K562 (cell line): ENCODE measurements at regions not wholly inside any gene's neighbourhood (a gene's known extent, or its start where the extent isn't known, plus 50 kb on each side); places are given as distances from the start of the nearest gene placed in this dataset.

ENCODE experiments used
- ATAC-seq: fragments of 200-7000 bp; cut with Tn5 transposase; 3 replicates; pipeline ENCODE4 v1.9.1; 2020; ENCODE audit warnings: moderate library complexity
- BruUV-seq: library from RNA; stranded (reverse); fragments of 400-500 nt; replicated peaks from 2 replicates; lab custom pipeline; 2021; lab: Mats Ljungman, UMichigan
- CTCF ChIA-PET: fragments of 300-600 bp; formaldehyde crosslinking; extraction: SDS; loops from one replicate; lab custom pipeline; 2021; ENCODE audit warnings: low intra/inter-chr PET ratio; lab: Yijun Ruan, JAX
- POLR2A ChIA-PET: fragments of 300-600, 350-650 bp; sonication (Branson Sonifier 250); formaldehyde crosslinking; extraction: SDS; loops from one replicate; lab custom pipeline; 2021; ENCODE audit warnings: antibody characterized with exemption, inconsistent platforms; lab: Yijun Ruan, JAX
- DNase-seq, 4 experiments: peaks; one replicate each; pipeline versions ENCODE4 v3.0.0 to v3.0.0-alpha.2; 2011 to 2018; ENCODE audit warnings: low spot score in 3 of 4, mixed read lengths in 3 of 4; ENCODE audit errors: extremely low read depth in 1 of 4
- FAIRE-seq: peaks from 2 replicates; lab custom pipeline; 2011; peaks lifted over from hg19 to GRCh38; lab: Jason Lieb, UNC
- H2AFZ ChIP-seq: 2 replicates; pipeline ENCODE4 v1.6.0; 2011; ENCODE audit warnings: low read depth, low read length, control low read depth, inconsistent platforms
- H3K27ac ChIP-seq: fragments of 200-600 bp; 3 replicates; pipeline ENCODE4 v1.8.0; 2011; ENCODE audit warnings: low read depth, mild to moderate bottlenecking, control low read depth, inconsistent platforms, low read length, moderate library complexity, mixed read lengths; ENCODE audit errors: extremely low read depth
- H3K27me3 ChIP-seq, 2 experiments: fragments of 300-600 bp in 1 of 2; 2 replicates in 1 of 2; 3 replicates in 1 of 2; pipeline versions ENCODE4 v1.6.0 to v1.8.0; 2011; ENCODE audit warnings: inconsistent platforms in 2 of 2, low read length in 2 of 2, mild to moderate bottlenecking in 1 of 2, mixed read lengths in 1 of 2, moderate library complexity in 1 of 2; ENCODE audit not compliant: control insufficient read depth in 2 of 2, insufficient read depth in 2 of 2
- H3K36me3 ChIP-seq: fragments of 300-600 bp; 3 replicates; pipeline ENCODE4 v1.8.0; 2011; ENCODE audit warnings: mild to moderate bottlenecking, low read length, inconsistent platforms; ENCODE audit not compliant: control insufficient read depth, insufficient read depth
- H3K4me1 ChIP-seq, 2 experiments: fragments of 200-600 bp in 1 of 2; replicated peaks in 1 of 2; 2 replicates in 1 of 2; 3 replicates in 1 of 2; pipeline versions ENCODE4 v1.5.1 to v1.8.0; 2011; ENCODE audit warnings: inconsistent platforms in 2 of 2, low read length in 2 of 2, mild to moderate bottlenecking in 1 of 2, mixed read lengths in 1 of 2, moderate library complexity in 1 of 2; ENCODE audit not compliant: control insufficient read depth in 2 of 2, insufficient read depth in 2 of 2
- H3K4me2 ChIP-seq: 2 replicates; pipeline ENCODE4 v1.6.1; 2011; ENCODE audit warnings: low read length, control low read depth, inconsistent platforms, mixed read lengths; ENCODE audit not compliant: insufficient read depth
- H3K4me3 ChIP-seq: fragments of 200-600 bp; sonication (generic), shearing (Covaris generic); 2 replicates; pipeline ENCODE4 v1.5.1; 2016; ENCODE audit warnings: control low read depth, inconsistent platforms
- H3K79me2 ChIP-seq: fragments of 200-600 bp; 3 replicates; pipeline ENCODE4 v1.8.0; 2011; ENCODE audit warnings: low read length, inconsistent platforms; ENCODE audit not compliant: control insufficient read depth, insufficient read depth
- H3K9ac ChIP-seq, 2 experiments: 2 replicates each; pipeline versions ENCODE4 v1.6.0 to v1.6.1; 2011; ENCODE audit warnings: low read depth in 2 of 2, low read length in 2 of 2, control low read depth in 1 of 2, inconsistent platforms in 1 of 2, mild to moderate bottlenecking in 1 of 2, mixed read lengths in 1 of 2; ENCODE audit not compliant: insufficient read depth in 1 of 2
- H3K9me1 ChIP-seq: one replicate; pipeline ENCODE4 v1.6.0; 2011; ENCODE audit warnings: inconsistent platforms, mild to moderate bottlenecking, low read length, moderate library complexity; ENCODE audit not compliant: control insufficient read depth, insufficient read depth
- H3K9me3 ChIP-seq: replicated peaks from 2 replicates; pipeline ENCODE4 v1.5.1; 2011; ENCODE audit warnings: low read depth, low read length, inconsistent platforms; ENCODE audit not compliant: control insufficient read depth, insufficient read depth
- H4K20me1 ChIP-seq: replicated peaks from 2 replicates; pipeline ENCODE4 v1.6.1; 2011; ENCODE audit warnings: low read length, inconsistent platforms, mixed read lengths; ENCODE audit not compliant: control insufficient read depth, insufficient read depth
- BCLAF1 ChIP-seq, 2 experiments: fragments of 450-650 bp in 1 of 2; IDR thresholded peaks; 2 replicates each; pipeline ENCODE4 v1.6.1; 2011 to 2017; ENCODE audit warnings: low read depth in 2 of 2, antibody characterized with exemption in 1 of 2, borderline replicate concordance in 1 of 2, low read length in 1 of 2, mild to moderate bottlenecking in 1 of 2, mixed read lengths in 1 of 2; ENCODE audit not compliant: control insufficient read depth in 1 of 2
- DMBX1 ChIP-seq: fragments of 250-450 bp; sonication (Bioruptor Pico); IDR thresholded peaks from 2 replicates; pipeline ENCODE4 v1.8.0; 2022; ENCODE audit warnings: inconsistent platforms, mild to moderate bottlenecking, moderate library complexity, borderline replicate concordance
- EGR1 ChIP-seq: fragments of 450-650 bp; conservative IDR thresholded peaks from 2 replicates; pipeline ENCODE4 v1.6.1; 2017; ENCODE audit warnings: mild to moderate bottlenecking
- ESRRA ChIP-seq: fragments of 450-650 bp; IDR thresholded peaks from 2 replicates; pipeline ENCODE4 v1.6.1; 2014; ENCODE audit warnings: low read depth, mild to moderate bottlenecking, moderate library complexity, borderline replicate concordance
- ESRRB ChIP-seq: fragments of 250-450 bp; sonication (Bioruptor Pico); IDR thresholded peaks from 2 replicates; pipeline ENCODE4 v1.5.0; 2020; ENCODE audit warnings: mild to moderate bottlenecking, moderate library complexity, borderline replicate concordance
- FOXO4 ChIP-seq: fragments of 450-650 bp; formaldehyde crosslinking; IDR thresholded peaks from 2 replicates; pipeline ENCODE4 v1.4.0; 2020; ENCODE audit warnings: mild to moderate bottlenecking, moderate library complexity
- GATAD2A ChIP-seq: fragments of 450-650 bp; IDR thresholded peaks from 2 replicates; pipeline ENCODE4 v1.6.1; 2017
- HCFC1 ChIP-seq: IDR thresholded peaks from 2 replicates; pipeline ENCODE4 v1.6.1; 2012; ENCODE audit warnings: low read depth, low read length, improper control_type of control experiment
- JUND ChIP-seq, 2 experiments: IDR thresholded peaks; 2 replicates in 1 of 2; 3 replicates in 1 of 2; pipeline ENCODE4 v1.6.1; 2011; ENCODE audit warnings: borderline replicate concordance in 2 of 2, low read depth in 2 of 2, low read length in 2 of 2, improper control_type of control experiment in 1 of 2, missing biosample characterization in 1 of 2, missing genetic modification characterization in 1 of 2, missing genetic modification reagents in 1 of 2
- KDM1A ChIP-seq, 2 experiments: fragments of 450-650 bp; IDR thresholded peaks; 2 replicates each; pipeline ENCODE4 v1.6.1; 2016; ENCODE audit warnings: mild to moderate bottlenecking in 2 of 2
- KLF16 ChIP-seq: IDR thresholded peaks from 2 replicates; pipeline ENCODE4 v1.6.1; 2016; ENCODE audit warnings: antibody characterized with exemption
- RBM34 ChIP-seq: fragments of 200-400 bp; formaldehyde crosslinking; IDR thresholded peaks from 2 replicates; pipeline ENCODE4 v1.6.1; 2018; ENCODE audit warnings: low read length, borderline replicate concordance; ENCODE audit not compliant: insufficient read depth
- SMAD4 ChIP-seq: fragments of 250-450 bp; sonication (Bioruptor Pico); conservative IDR thresholded peaks from 2 replicates; pipeline ENCODE4 v1.8.0; 2021; ENCODE audit warnings: inconsistent platforms, mild to moderate bottlenecking, moderate library complexity
- USF2 ChIP-seq: sonication (generic); formaldehyde crosslinking; IDR thresholded peaks from 2 replicates; pipeline ENCODE4 v1.5.0; 2020; ENCODE audit warnings: missing genetic modification reagents
- ZBTB17 ChIP-seq: fragments of 450-650 bp; formaldehyde crosslinking; IDR thresholded peaks from 2 replicates; pipeline ENCODE4 v1.4.0; 2020; ENCODE audit warnings: mild to moderate bottlenecking
- ZNF444 ChIP-seq: fragments of 250-450 bp; sonication (Bioruptor Pico); IDR thresholded peaks from 2 replicates; pipeline ENCODE4 v1.4.0; 2020; ENCODE audit warnings: mild to moderate bottlenecking, moderate library complexity
- WGBS: fragments of 100-300 bp; shearing (Covaris generic); methylation state at CpG from one replicate; pipeline ENCODE4 v1.1.6; 2016; ENCODE audit warnings: low coverage, mixed read lengths; ENCODE audit not compliant: insufficient coverage; ENCODE audit errors: missing lambda C conversion rate; 5-methylcytosine and 5-hydroxymethylcytosine counted together
- in situ Hi-C: fragments of 300-500 bp; cut with MboI; formaldehyde crosslinking; loops from 4 replicates; pipeline ENCODE4 v1.15.0; 2018; ENCODE audit warnings: inconsistent platforms, mixed read lengths
- intact Hi-C: fragments of 100-400 bp; cut with micrococcal nuclease; formaldehyde crosslinking; loops from 2 replicates; pipeline ENCODE4 v1.14.2; 2022

- TF ChIP-seq BCLAF1 (IDR thresholded peaks at IDR 0.05; ENCODE audit: borderline replicate concordance in 1 of 2, control insufficient read depth in 1 of 2, low read depth in 2 of 2, low read length in 1 of 2) (no peak), GATAD2A (no peak), ESRRB (CRISPR knock-in tag) (no peak)
These were observed 493.2 kb downstream of the TYW1 start (continued) for GRCh38 chr7:67489881-67490280.

- no peaks in the 10 kb centered on the region for H3K4me1 ChIP-seq
- intact Hi-C loops = no loop called here
- H4K20me1 ChIP-seq = no peaks in the 10 kb centered on the region
- H2AFZ ChIP-seq = no peak overlapping the region
- no peaks in the 10 kb centered on the region for H3K9me1 ChIP-seq
- in situ Hi-C loops = no loop called here
- BruUV-seq = no TSS peak
- H3K27ac ChIP-seq = no peak overlapping the region
- H3K4me2 ChIP-seq = no peak overlapping the region
- no peaks in the 10 kb centered on the region for H3K36me3 ChIP-seq
- no peak for DNase-seq
- no peaks in the 10 kb centered on the region for H3K79me2 ChIP-seq
- H3K9me3 ChIP-seq = no peaks in the 10 kb centered on the region
- WGBS = under 1% methylated on average over 8 of the region's 8 CpGs
- ATAC-seq = no peak
- FAIRE-seq = no peak
- CTCF ChIA-PET = no interaction called here
- no peak overlapping the region for H3K9ac ChIP-seq
- POLR2A ChIA-PET = no interaction called here
- TF ChIP-seq RBM34 (no peak), SMAD4 (CRISPR knock-in tag) (no peak), JUND (IDR thresholded peaks at IDR 0.05; ENCODE audit: borderline replicate concordance, low read depth, low read length) (no peak), JUND (tag; IDR thresholded peaks at IDR 0.05; ENCODE audit: borderline replicate concordance, low read depth, low read length) (no peak), ESRRA (no peak), HCFC1 (no peak), DMBX1 (CRISPR knock-in tag) (no peak), ZBTB17 (CRISPR knock-in tag) (no peak), KDM1A (IDR thresholded peaks at IDR 0.05) (no peak), KLF16 (no peak), FOXO4 (CRISPR knock-in tag) (no peak), USF2 (no peak), EGR1 (no peak), ZNF444 (CRISPR knock-in tag) (no peak)
- H3K27me3 ChIP-seq = peaks cover 6 to 12% of the 10 kb centered on the region in 2 experiments; a peak in 4 of 5 replicates
- H3K4me3 ChIP-seq = no peak overlapping the region
These were observed 496.7 kb downstream of the TYW1 start for GRCh38 chr7:67493366-67493765.
